Neural crest cell (in vitro differentiated cells): ENCODE measurements at regions not wholly inside any gene's neighbourhood (a gene's known extent, or its start where the extent isn't known, plus 50 kb on each side); places are given as distances from the start of the nearest gene placed in this dataset.

Source experiments
- DNase-seq: peaks from one replicate; pipeline ENCODE4 v3.0.0; 2021; ENCODE audit warnings: low read depth, mixed read lengths, low spot score
- H3K27ac Mint-ChIP-seq: one replicate; pipeline ENCODE4 v1.8.0; 2021; ENCODE audit warnings: mild to moderate bottlenecking, mixed read lengths; ENCODE audit not compliant: unreplicated experiment
- H3K27me3 Mint-ChIP-seq: 2 replicates; pipeline ENCODE4 v1.8.0; 2021; ENCODE audit warnings: low read depth, mild to moderate bottlenecking, mixed read lengths
- H3K36me3 Mint-ChIP-seq: 2 replicates; pipeline ENCODE4 v1.8.0; 2021; ENCODE audit warnings: low read depth, mild to moderate bottlenecking, mixed read lengths
- H3K4me1 Mint-ChIP-seq: 2 replicates; pipeline ENCODE4 v1.8.0; 2021; ENCODE audit warnings: mixed read lengths
- H3K4me3 Mint-ChIP-seq: one replicate; pipeline ENCODE4 v1.8.0; 2021; ENCODE audit warnings: mild to moderate bottlenecking, mixed read lengths
- H3K9me3 Mint-ChIP-seq: 2 replicates; pipeline ENCODE4 v1.8.0; 2021; ENCODE audit warnings: mixed read lengths
- CTCF ChIP-seq: fragments of 200-600 bp; sonication (generic); conservative IDR thresholded peaks from 2 replicates; pipeline ENCODE4 v1.5.0; 2021; ENCODE audit warnings: antibody characterized with exemption, mild to moderate bottlenecking

GRCh38 chr5:167217097-167217743 lies 1074.2 kb upstream of the WWC1 start:
- DNase-seq = no peak
- peak; percentile 18 for TF ChIP-seq CTCF
- Mint-ChIP-seq H3K27me3 (no peaks in the 10 kb centered on the region), H3K4me3 (no peak overlapping the region), H3K4me1 (peaks cover 4% of the 10 kb centered on the region), H3K27ac (no peak overlapping the region), H3K36me3 (no peaks in the 10 kb centered on the region), H3K9me3 (no peaks in the 10 kb centered on the region)

GRCh38 chr5:167219298-167219697 lies 1072.1 kb upstream of the WWC1 start:
- DNase-seq = no peak
- peaks cover 4% of the 10 kb centered on the region for H3K36me3 Mint-ChIP-seq
- H3K27me3 Mint-ChIP-seq = no peaks in the 10 kb centered on the region
- H3K27ac Mint-ChIP-seq = peak overlapping the region; percentile 69
- H3K4me1 Mint-ChIP-seq = peaks cover 4% of the 10 kb centered on the region
- no peak overlapping the region for H3K4me3 Mint-ChIP-seq
- TF ChIP-seq CTCF = no peak
- peaks cover 5% of the 10 kb centered on the region for H3K9me3 Mint-ChIP-seq

- Mint-ChIP-seq H3K27me3 (no peaks in the 10 kb centered on the region), H3K9me3 (peaks cover 11% of the 10 kb centered on the region), H3K36me3 (peaks cover 21% of the 10 kb centered on the region), H3K4me3 (no peak overlapping the region), H3K27ac (no peak overlapping the region), H3K4me1 (no peaks in the 10 kb centered on the region)
- no peak for TF ChIP-seq CTCF
- DNase-seq = no peak
Measured at GRCh38 chr5:167226386-167226785, 1065.1 kb upstream of the WWC1 start.

GRCh38 chr5:167228134-167228533 lies 1063.3 kb upstream of the WWC1 start:
- no peak overlapping the region for H3K4me3 Mint-ChIP-seq
- DNase-seq = no peak
- peaks cover 21% of the 10 kb centered on the region for H3K36me3 Mint-ChIP-seq
- peaks cover 11% of the 10 kb centered on the region for H3K9me3 Mint-ChIP-seq
- TF ChIP-seq CTCF = no peak
- H3K27me3 Mint-ChIP-seq = no peaks in the 10 kb centered on the region
- H3K27ac Mint-ChIP-seq = no peak overlapping the region
- H3K4me1 Mint-ChIP-seq = no peaks in the 10 kb centered on the region

- Mint-ChIP-seq H3K27ac (no peak overlapping the region), H3K9me3 (peaks cover 5% of the 10 kb centered on the region), H3K4me3 (no peak overlapping the region), H3K4me1 (no peaks in the 10 kb centered on the region), H3K27me3 (no peaks in the 10 kb centered on the region), H3K36me3 (peaks cover 17% of the 10 kb centered on the region)
- DNase-seq = no peak
- TF ChIP-seq CTCF = no peak
Measured at GRCh38 chr5:167229751-167230150, 1061.7 kb upstream of the WWC1 start.

- DNase-seq = no peak
- Mint-ChIP-seq H3K4me1 (no peaks in the 10 kb centered on the region), H3K27ac (no peak overlapping the region), H3K36me3 (peaks cover 16% of the 10 kb centered on the region), H3K4me3 (no peak overlapping the region), H3K27me3 (no peaks in the 10 kb centered on the region), H3K9me3 (peaks cover 5% of the 10 kb centered on the region)
- TF ChIP-seq CTCF = no peak
Measured at GRCh38 chr5:167230414-167230813, 1061.0 kb upstream of the WWC1 start.
